ENCODE measurements at regions not wholly inside any gene's neighbourhood (a gene's known extent, or its start where the extent isn't known, plus 50 kb on each side); places are given as distances from the start of the nearest gene placed in this dataset.

DNA sequence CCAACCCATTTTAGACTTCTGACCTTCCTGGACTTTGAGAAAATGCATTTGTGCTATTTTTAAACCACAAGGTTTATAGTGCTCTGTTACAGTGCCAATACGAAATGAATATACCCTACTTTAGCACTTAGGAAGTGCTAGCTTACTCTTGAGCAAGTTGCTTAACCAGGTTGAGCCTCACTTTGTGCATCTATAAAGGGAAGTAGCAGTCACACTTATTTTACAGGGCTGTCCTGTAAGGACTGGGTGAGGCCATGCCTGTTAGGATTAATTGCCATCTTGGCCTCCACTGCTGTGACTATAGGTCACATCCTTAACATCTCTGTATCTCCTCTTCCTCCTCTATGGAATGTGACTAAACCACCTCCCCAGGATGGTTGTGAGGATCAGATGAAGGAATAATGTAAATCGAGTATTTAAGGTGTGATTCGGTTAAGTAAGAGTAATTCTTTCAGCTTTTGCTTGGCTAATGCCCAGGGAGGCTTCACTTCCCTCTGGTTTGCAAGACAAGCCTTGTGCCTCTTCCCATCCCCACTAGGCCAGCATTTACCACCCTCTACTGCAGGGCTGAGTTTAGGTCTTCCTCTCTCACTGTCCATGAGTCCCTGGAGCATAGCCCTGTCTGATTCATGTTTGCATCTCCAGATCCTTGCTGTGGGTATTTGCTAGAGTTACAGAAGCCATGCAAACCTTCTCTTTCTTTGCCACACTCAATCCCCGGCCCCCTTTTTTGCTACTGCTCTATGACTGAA lies 341.2 kb downstream of the ZNF521 start:
- no peak for DNase-seq (ENCODE audit: low read depth in 2 of 3, low spot score in 2 of 3)

Measured in activated CD8-positive, alpha-beta memory T cell treated with anti-CD3 and anti-CD28 coated beads for 48 hours (primary cell).